ENCODE measurements at regions not wholly inside any gene's neighbourhood (a gene's known extent, or its start where the extent isn't known, plus 50 kb on each side); places are given as distances from the start of the nearest gene placed in this dataset.
A peak's percentile ranks its signal among the peaks of the same experiment; 100 is the strongest.
"Not testable (repeated sequence)": the region's sequence is repeated elsewhere in the genome, so short reads cannot be mapped to it uniquely, and the experiment has no call there.

GRCh38 chr5:60036192-60036938 lies 142.8 kb upstream of the PDE4D start:
- no peak for DNase-seq

GRCh38 chr5:60026161-60026560 lies 132.6 kb upstream of the PDE4D start:
- DNase-seq: peak; percentile 80

DNA sequence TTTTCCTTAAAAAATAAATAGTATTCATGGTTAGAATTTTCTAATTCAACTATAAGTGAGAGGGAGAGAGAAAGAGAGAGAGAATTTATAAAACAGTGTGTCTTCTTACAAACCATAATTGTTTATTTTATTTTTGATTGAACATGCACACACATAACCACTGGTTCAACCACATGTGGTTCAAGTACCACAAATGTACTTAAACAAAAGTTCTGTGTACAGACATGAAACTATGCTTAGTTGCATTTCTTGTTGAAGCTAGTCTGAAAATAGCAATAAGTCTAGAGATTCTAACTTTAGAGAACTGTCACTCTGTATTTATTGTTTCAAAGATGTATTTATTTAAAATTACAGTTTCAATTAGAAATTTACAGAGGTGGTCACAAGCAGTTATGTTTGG lies 130.6 kb upstream of the PDE4D start:
- no peak for DNase-seq

GRCh38 chr5:60023255-60023654 lies 129.7 kb upstream of the PDE4D start:
- peak; percentile 58 for DNase-seq

GRCh38 chr5:60020457-60020856 lies 126.9 kb upstream of the PDE4D start:
- no peak for DNase-seq

DNA sequence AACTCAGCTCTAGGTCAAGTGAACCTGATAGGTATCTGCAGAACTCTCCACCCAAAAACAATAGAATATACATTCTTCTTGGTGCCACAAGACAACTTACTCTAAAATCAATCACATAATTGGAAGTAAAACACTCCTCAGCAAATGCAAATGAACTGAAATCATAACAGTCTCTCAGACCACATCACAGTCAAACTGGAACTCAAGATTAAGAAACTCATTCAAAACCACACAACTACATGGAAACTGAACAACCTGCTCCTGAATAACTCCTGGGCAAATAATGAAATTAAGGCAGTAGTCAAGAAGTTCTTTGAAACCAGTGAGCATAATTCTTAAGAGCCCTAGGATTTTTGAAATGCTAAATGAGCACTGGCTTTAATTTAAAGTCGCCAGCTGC lies 125.4 kb upstream of the PDE4D start:
- DNase-seq: not testable (repeated sequence)

DNA sequence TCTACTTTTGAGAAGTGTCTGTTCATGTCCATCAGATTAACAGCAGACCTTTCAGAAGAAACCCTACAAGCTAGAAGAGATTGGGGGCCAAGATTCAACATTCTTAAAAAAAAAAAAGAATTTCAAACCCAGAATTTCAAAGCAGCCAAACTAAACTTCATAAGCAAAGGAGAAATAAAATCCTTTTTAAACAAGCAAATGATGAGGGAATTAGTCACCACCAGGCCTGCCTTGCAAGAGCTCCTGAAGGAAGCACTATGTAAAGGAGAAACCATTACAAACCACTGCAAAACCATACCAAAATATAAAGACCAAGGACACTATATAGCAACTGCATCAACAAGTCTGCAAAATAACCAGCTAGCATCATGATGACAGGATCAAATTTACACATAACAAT lies 124.6 kb upstream of the PDE4D start:
- no peak for DNase-seq

GRCh38 chr5:60014331-60014730 lies 120.8 kb upstream of the PDE4D start:
- DNase-seq: no peak

DNA sequence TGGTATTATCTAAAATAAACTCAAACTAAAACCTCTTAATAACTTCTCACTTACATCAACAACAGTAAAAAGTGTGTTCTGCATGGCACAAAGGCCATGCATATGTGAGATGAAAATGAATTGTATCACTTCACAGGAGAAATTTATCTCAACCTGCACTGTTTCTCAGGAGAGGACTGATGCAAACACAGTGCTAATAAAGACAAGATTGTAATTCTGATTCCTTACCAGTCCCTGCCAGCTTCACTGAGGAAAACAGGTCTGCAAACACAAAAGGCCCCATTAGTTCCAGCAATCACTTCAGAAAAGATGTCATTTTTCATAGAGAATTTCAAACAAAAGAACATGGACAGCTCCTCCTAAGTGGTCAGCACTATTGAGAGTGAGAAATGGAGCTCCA lies 117.3 kb upstream of the PDE4D start:
- no peak for DNase-seq

GRCh38 chr5:60010328-60010727 lies 116.8 kb upstream of the PDE4D start:
- no peak for DNase-seq

DNA sequence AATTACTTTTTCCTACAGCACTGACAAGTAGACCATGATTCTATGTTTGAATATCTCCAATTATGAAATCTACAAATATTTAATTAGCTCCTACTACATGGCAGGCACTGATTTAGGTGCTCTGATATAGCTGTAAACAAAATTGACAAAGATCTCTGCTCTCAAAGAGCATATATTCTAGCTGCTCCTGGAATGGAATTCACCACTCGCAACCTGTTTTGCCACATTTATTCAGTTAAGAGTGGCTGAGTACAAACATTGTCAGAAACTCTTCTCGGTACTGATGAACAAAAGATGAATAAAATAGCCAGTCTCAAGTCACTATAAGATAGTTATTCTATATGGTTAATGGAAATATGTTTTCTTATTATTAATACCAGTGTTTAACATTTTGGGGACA lies 114.2 kb upstream of the PDE4D start:
- no peak for DNase-seq

DNA sequence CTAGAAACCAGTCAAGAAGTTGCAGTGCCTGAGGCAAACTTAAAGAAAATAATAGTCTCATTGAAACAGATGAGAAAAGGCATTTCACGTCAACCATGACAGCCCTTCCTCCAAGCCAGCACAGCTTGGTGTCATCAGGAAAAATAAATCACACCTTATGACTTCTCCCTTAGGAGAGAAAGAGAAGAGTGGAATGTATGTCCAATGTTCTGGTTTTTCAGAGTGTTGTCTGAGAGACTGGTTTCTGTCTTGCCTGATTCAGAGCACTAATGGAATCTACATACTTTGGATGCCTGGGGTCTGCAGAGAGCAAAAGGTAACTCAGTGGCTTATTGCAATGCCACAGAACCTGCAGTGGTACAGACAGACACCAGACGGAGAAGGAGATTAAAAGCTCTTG lies 105.5 kb upstream of the PDE4D start:
- DNase-seq: peak; percentile 76

DNA sequence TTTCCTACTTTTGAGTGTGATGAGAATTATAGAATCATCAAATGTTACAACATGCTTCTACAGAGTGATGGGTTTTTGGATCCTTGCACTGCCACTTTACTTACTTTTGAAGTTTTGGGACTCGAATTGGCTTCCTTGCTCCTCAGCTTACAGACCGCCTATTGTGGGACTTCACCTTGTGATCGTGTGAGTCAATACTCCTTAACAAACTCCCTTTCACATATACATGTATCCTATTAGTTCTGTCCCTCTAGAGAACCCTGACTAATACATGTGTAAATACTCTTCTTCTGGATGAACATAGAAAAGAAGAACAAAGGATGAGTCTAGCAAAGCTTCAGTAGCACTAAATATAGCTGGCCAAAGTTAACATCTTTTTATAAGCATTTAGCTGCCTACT lies 98.7 kb upstream of the PDE4D start:
- no peak for DNase-seq

- no peak for DNase-seq
Observed at GRCh38 chr5:59988396-59988795, 94.9 kb upstream of the PDE4D start.

DNA sequence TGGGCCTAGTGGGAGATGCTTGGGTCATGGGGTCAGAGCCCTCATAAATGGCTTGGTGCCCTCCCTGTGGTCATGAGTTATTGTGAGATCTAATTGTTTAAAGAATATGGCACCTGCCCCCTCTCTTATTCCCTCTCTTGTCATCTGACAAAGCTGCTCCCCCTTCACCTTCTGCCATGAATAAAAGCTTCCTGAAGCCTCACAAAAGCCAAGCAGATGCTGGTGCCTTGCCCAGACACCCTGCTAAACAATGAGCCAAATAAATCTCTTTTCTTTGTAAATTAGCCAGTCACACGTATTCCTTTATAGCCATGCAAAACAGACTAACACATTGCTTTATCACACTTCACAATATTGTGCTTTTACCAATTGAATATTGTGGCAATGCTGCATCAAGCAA lies 82.8 kb upstream of the PDE4D start:
- no peak for DNase-seq

GRCh38 chr5:59972043-59972442 lies 78.5 kb upstream of the PDE4D start:
- DNase-seq: no peak

GRCh38 chr5:59959330-59959729 lies 65.8 kb upstream of the PDE4D start:
- DNase-seq: no peak

DNA sequence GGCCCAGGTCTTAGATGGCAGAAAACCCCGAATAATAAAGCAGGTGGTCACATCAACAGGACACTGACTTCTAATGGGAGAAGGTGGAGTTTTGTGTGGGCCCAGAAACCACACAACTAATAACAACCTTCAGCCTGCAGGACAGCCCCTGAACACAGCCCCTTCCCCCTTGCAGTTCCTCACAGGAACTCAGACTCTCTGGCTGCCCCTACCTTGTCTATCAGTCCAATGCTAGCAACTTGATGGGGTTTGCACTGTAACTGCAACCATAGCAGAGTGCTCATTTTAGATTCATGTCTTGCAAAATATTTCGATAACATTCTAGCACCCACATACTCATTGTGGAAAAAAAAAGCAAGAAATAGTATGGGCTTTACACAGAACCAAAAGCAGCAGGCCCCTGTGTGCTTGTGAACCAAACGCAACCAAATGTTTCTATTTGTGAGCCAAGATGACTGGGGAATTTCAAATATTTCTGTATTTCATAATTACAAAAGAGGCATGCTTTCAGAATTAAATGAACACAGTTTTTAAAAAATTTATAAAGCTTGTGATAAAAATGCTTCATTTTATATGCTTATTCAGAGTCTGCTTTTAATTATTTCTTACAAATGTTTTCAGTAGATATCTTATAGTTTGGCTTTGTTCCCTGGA lies 62.7 kb upstream of the PDE4D start:
- peak; percentile 44 for DNase-seq

DNA sequence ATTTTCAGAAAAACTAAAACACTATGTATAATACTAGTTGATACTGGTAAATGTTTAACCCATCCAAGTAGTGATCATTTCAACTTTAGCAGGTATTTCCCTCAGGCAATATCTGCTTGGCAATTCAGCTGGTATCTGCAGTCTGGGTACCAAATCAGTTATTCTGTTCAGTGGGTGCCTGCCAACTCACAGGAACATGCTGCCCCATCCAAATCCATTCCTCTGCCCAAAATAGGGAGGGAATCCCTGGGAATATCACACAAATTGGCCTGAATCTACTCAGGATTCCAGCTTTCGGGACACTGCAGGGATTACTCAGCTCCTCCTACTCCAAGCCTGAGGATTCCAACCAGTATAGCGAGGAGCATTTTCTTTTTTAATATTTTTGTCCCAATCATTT lies 61.7 kb upstream of the PDE4D start:
- no peak for DNase-seq

GRCh38 chr5:59943452-59944113 lies 50.1 kb upstream of the PDE4D start:
- no peak for DNase-seq

All from fibroblast of skin of right quadriceps (primary cell).